ENCODE measurements at regions not wholly inside any gene's neighbourhood (a gene's known extent, or its start where the extent isn't known, plus 50 kb on each side); places are given as distances from the start of the nearest gene placed in this dataset.

DNA sequence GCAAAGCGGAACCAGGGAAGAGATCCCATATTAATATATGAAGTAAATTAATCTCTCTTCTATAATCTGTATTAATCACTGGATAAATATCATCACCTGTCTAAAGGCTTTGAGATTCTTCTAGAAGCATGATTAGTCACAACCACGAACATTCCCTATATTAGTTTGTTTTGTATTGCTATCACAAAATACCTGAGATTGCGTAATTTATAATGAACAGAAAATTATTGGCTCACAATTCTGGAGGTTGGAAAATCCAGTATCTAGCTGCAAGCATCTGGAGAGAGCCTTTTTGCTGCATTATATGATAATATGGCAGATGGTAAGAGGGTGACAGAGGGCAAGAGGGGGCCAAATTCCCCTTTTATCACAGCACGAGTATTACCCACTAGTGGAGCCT, 532.6 kb upstream of the EPHA5 start:
- intact Hi-C loops (cut with DNase I) = no loop called here
- no peaks in the 10 kb centered on the region for H3K9me3 ChIP-seq
- H3K4me3 ChIP-seq = no peak overlapping the region
- no peak for DNase-seq
- no peaks in the 10 kb centered on the region for H3K27me3 ChIP-seq
- no peaks in the 10 kb centered on the region for H3K4me1 ChIP-seq
- H3K27ac ChIP-seq = no peak overlapping the region
- no peak overlapping the region for H3K9ac ChIP-seq (ENCODE audit: low read depth in 2 of 2, low read length in 2 of 2)
- TF ChIP-seq, protein P1, sequence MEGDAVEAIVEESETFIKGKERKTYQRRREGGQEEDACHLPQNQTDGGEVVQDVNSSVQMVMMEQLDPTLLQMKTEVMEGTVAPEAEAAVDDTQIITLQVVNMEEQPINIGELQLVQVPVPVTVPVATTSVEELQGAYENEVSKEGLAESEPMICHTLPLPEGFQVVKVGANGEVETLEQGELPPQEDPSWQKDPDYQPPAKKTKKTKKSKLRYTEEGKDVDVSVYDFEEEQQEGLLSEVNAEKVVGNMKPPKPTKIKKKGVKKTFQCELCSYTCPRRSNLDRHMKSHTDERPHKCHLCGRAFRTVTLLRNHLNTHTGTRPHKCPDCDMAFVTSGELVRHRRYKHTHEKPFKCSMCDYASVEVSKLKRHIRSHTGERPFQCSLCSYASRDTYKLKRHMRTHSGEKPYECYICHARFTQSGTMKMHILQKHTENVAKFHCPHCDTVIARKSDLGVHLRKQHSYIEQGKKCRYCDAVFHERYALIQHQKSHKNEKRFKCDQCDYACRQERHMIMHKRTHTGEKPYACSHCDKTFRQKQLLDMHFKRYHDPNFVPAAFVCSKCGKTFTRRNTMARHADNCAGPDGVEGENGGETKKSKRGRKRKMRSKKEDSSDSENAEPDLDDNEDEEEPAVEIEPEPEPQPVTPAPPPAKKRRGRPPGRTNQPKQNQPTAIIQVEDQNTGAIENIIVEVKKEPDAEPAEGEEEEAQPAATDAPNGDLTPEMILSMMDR (IDR thresholded peaks at IDR 0.05) = no peak
- H3K36me3 ChIP-seq = no peaks in the 10 kb centered on the region

DNA sequence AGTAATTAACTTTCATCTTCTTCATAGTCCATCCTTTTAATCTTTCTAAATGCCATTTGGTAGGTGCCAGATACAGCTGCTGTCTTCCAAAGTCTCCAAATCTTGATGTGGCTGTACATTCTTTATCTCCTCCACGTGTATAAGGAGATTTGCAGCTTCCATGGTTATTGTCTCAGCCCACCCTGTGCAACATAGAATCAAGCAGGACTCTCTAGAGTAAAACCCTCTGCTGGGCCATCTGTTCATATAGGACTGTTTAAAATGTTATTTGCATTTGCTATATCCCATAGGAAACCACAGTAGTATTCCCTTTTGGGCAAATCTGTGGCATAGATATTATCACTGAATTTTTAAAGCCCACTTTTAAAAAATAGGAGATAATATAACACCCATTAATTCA, 527.2 kb upstream of the EPHA5 start:
- DNase-seq = no peak
- Histone ChIP-seq H3K4me3 (no peak overlapping the region), H3K36me3 (no peaks in the 10 kb centered on the region), H3K9me3 (no peaks in the 10 kb centered on the region), H3K27me3 (no peaks in the 10 kb centered on the region), H3K9ac (ENCODE audit: low read depth in 2 of 2, low read length in 2 of 2) (no peak overlapping the region), H3K4me1 (no peaks in the 10 kb centered on the region), H3K27ac (no peak overlapping the region)
- intact Hi-C loops (cut with DNase I) = no loop called here
- TF ChIP-seq, protein P1 (IDR thresholded peaks at IDR 0.05) = no peak

GRCh38 chr4:66193487-66193886, 523.2 kb upstream of the EPHA5 start:
- Histone ChIP-seq H3K9ac (ENCODE audit: low read depth in 2 of 2, low read length in 2 of 2) (no peak overlapping the region), H3K27ac (no peak overlapping the region), H3K4me1 (no peaks in the 10 kb centered on the region), H3K9me3 (no peaks in the 10 kb centered on the region), H3K27me3 (no peaks in the 10 kb centered on the region), H3K36me3 (no peaks in the 10 kb centered on the region), H3K4me3 (no peak overlapping the region)
- TF ChIP-seq, protein P1 (IDR thresholded peaks at IDR 0.05) = no peak
- intact Hi-C loops (cut with DNase I) = no loop called here
- DNase-seq = no peak

DNA sequence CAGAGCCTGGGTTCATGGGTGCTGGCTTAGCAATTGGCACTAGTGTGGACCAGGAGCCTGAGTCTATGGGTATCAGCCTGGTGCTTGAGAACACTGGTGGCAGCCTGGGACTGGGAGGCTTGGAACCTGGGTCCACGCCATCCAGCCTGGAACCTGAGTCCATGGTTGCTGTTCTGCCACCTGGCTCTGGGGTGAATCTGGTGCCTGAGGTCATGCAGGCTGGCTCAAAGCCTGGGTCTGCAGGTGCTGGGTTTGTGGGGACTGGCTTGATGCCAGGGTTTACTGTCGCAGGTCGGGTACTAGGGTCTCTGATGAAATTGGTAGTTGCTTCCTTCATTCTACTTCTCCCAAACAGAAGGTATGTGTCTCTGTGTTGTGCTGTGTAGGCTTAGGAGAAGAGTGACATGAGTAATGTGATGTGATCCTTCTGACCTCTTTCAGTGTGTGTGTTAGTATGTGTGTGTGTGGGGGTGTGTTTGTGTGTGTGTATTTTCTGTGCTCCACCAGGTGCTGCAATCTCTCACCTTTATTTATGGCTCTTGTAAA, 517.0 kb upstream of the EPHA5 start:
- Histone ChIP-seq H3K4me1 (no peaks in the 10 kb centered on the region), H3K27ac (no peak overlapping the region), H3K36me3 (no peaks in the 10 kb centered on the region), H3K4me3 (no peak overlapping the region), H3K27me3 (no peaks in the 10 kb centered on the region), H3K9me3 (no peaks in the 10 kb centered on the region), H3K9ac (ENCODE audit: low read depth in 2 of 2, low read length in 2 of 2) (no peak overlapping the region)
- no peak for DNase-seq
- TF ChIP-seq, protein P1 (IDR thresholded peaks at IDR 0.05) = no peak
- intact Hi-C loops (cut with DNase I) = no loop called here

DNA sequence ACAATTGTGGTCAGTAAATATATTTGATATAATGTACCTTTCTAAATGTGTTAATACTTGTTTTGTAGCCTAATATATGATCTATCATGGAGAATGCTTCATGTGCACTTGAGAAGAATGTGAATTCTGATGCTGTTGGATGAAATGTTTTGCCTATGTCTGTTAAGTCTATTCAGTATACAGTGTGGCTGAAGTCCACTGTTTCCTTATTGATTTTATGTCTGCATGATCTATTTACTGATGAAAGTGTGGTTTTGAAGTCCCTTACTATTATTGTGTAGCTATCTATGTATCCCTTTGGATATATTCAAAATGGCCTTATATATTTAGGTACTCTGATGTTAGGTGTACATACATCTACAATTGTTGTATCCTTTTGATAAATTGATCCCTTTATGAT, 515.8 kb upstream of the EPHA5 start:
- intact Hi-C loops (cut with DNase I) = no loop called here

More for the DNA sequence above, 515.8 kb upstream of the EPHA5 start:
- no peak overlapping the region for H3K9ac ChIP-seq (ENCODE audit: low read depth in 2 of 2, low read length in 2 of 2)
- DNase-seq = no peak
- H3K36me3 ChIP-seq = no peaks in the 10 kb centered on the region
- H3K9me3 ChIP-seq = no peaks in the 10 kb centered on the region
- no peaks in the 10 kb centered on the region for H3K4me1 ChIP-seq
- H3K27ac ChIP-seq = no peak overlapping the region
- H3K27me3 ChIP-seq = no peaks in the 10 kb centered on the region
- no peak overlapping the region for H3K4me3 ChIP-seq
- TF ChIP-seq, protein P1 (IDR thresholded peaks at IDR 0.05) = no peak

Measured in colonic mucosa (tissue), 4 donors.